AG09319 (cell line): ENCODE measurements at regions not wholly inside any gene's neighbourhood (a gene's known extent, or its start where the extent isn't known, plus 50 kb on each side); places are given as distances from the start of the nearest gene placed in this dataset.

Experiments
- DNase-seq: peaks from one replicate; pipeline ENCODE4 v3.0.0-alpha.2; 2010; ENCODE audit warnings: low read depth; ENCODE audit errors: extremely low read depth
- TF ChIP-seq, protein P1 (sequence below): IDR thresholded peaks from 2 replicates; pipeline ENCODE4 v1.5.1; 2011; ENCODE audit warnings: low read depth, mild to moderate bottlenecking, inconsistent platforms, low read length, moderate library complexity

DNA sequence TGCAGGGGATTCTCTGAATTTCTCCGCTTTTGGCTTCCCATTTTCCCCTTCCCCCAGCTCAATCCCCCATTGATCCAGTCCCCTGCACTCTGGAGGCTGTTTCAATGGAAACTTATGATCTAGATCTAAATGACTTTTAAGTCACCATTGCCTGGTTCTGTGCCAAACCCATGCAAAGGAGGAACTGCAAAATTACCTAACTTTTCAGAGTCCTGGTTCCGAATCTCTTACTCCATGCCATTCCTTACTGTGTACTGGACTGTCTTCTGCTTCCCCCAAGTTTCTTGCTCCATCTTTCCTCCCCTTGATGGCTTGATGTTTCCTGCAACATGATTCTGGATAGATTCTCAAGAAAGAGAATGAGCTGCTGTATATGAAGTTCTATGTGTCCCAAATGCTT lies 327.8 kb downstream of the MIAT start:
- TF ChIP-seq, protein P1, sequence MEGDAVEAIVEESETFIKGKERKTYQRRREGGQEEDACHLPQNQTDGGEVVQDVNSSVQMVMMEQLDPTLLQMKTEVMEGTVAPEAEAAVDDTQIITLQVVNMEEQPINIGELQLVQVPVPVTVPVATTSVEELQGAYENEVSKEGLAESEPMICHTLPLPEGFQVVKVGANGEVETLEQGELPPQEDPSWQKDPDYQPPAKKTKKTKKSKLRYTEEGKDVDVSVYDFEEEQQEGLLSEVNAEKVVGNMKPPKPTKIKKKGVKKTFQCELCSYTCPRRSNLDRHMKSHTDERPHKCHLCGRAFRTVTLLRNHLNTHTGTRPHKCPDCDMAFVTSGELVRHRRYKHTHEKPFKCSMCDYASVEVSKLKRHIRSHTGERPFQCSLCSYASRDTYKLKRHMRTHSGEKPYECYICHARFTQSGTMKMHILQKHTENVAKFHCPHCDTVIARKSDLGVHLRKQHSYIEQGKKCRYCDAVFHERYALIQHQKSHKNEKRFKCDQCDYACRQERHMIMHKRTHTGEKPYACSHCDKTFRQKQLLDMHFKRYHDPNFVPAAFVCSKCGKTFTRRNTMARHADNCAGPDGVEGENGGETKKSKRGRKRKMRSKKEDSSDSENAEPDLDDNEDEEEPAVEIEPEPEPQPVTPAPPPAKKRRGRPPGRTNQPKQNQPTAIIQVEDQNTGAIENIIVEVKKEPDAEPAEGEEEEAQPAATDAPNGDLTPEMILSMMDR: no peak
- DNase-seq: no peak

DNA sequence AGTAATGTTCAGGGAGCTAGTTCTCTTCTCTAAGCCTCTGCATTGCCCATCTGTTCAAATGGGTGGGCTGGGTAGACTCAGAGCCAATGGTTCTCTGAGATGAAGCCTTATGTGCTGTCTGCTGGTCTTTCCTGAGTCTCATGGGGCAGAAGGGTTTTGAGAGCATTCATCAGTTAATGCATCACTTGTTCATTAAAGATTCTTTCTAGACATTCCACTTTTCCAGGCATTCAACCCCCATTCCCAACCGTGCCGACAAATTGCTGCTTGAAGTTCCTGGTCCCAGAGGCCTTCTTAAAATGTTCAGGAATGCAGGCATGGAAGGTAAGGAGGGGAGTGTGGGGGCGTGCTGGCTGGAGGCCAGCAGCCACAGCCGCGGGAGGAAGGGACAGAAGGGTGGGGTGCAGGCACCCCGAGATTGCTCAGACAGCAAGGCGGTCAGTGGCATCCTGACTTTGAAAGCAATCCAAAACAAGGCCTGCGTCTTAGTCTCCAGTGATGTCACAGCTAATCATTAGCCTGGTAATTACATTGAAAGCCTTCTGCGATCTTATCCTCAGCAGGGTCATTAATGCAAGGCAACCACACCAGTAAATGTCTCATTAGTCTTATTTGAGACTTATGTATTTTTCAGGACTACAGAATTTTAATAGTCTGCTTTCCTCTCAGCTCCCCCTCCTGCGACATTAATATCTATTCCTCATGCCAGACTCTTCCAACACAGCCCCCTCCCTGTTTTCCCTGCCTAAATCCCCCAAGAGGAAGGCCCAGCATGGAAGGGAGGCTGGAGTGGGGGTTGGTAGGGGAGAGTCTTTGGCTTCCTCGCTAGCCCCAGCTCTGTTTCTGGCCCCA lies 328.8 kb downstream of the MIAT start:
- DNase-seq: no peak
- TF ChIP-seq, protein P1: no peak

DNA sequence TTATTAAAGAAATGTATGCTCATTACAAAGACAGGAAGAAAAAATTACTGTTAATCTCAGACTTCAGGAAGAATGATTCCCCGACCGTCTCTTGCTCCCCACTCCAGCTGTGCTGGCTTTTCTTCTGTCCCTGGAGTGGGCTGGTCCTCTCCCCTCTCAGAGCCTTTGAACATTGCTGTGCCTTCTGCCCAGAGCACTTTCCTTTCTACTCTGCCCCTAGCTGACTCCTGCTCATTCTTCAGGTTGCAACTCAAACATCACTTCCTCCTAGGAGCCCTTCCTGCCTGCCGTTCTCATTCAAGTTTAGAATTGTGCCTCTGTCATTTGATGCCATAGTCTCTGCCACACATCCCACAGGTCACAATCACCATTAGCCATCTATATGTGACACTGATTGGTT lies 329.5 kb downstream of the MIAT start:
- TF ChIP-seq, protein P1: no peak
- no peak for DNase-seq

DNA sequence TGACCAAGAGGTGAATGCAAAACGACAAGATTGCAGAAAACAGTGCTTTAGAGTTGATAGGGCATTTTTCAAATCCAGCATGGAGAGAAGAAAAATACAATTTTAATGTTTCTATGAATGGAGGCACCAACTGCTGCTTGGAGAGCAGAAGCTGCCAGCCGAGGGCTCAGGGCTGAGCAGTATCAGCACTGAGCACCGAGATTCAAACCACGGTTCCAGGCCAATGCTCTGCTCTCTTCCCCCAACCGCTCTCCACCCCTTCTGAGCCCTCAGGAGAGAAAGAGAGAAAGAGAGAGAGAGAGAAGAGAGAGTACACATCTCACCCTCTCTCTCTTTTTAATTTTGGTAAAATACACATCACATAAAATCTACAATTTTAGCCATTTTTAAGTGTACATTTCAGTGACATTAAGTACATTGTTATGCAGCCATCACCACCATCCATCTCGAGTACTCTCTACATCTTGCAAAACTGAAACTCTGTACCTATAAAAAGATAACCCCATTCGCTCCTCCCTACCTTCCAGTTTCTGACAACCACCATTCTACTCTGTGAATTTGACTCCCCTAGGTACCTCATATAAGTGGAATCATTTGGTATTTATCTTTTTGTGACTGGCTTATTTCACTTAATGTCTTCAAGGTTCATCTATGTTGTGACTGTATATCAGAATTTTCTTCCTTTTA lies 333.3 kb downstream of the MIAT start:
- DNase-seq: no peak
- TF ChIP-seq, protein P1: no peak

DNA sequence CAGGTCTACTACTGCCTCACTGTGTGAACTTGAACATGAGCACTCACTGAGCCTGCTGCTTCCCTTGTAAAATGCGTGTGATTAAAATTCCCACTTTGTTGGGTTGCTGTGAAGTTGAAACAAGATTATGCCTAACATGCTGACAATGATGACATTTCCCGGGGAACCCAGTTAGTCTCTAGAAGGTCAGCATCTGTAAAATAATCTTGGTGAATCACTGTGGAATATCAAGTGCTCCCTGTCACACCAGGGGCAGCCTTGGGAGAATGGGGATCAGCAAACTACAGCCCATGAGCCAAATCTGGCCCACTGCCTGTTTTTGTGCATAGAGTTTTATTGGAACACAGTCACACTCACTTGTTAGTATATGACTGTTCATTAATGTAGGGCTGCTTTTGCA lies 335.2 kb downstream of the MIAT start:
- TF ChIP-seq, protein P1: no peak
- no peak for DNase-seq

GRCh38 chr22:26993886-26994285 lies 336.5 kb downstream of the MIAT start:
- TF ChIP-seq, protein P1: no peak
- no peak for DNase-seq

GRCh38 chr22:26994801-26995200 lies 337.4 kb downstream of the MIAT start:
- no peak for DNase-seq
- TF ChIP-seq, protein P1: no peak
